B cell (primary cell): ENCODE measurements at regions not wholly inside any gene's neighbourhood (a gene's known extent, or its start where the extent isn't known, plus 50 kb on each side); places are given as distances from the start of the nearest gene placed in this dataset.

ENCODE experiments used
- ATAC-seq: fragments of 200-7000 bp; cut with Tn5 transposase; one replicate; pipeline ENCODE4 v1.10.0; 2021; ENCODE audit warnings: low read depth, mild to moderate bottlenecking, moderate number of reproducible peaks, moderate library complexity
- CTCF ChIA-PET: fragments of 350-600 bp; sonication (Branson Sonifier 250); formaldehyde crosslinking; loops from one replicate; lab custom pipeline; 2021; ENCODE audit warnings: antibody characterized with exemption, inconsistent platforms; lab: Charles Lee
- POLR2A ChIA-PET: fragments of 350-600 bp; sonication (Branson Sonifier 250); formaldehyde crosslinking; loops from one replicate; lab custom pipeline; 2021; ENCODE audit warnings: antibody characterized with exemption; lab: Charles Lee
- DNase-seq: peaks from one replicate; pipeline ENCODE4 v3.0.0; 2013
- H2AFZ ChIP-seq: 2 replicates; pipeline ENCODE4 v1.6.1; 2012; ENCODE audit warnings: mild to moderate bottlenecking, low read depth, low read length; ENCODE audit not compliant: insufficient read depth, poor library complexity, severe bottlenecking
- H3K27ac ChIP-seq, 2 donors: 1 replicate in 1 of 2; 2 replicates in 1 of 2; pipeline ENCODE4 v1.5.1; 2012 to 2013; ENCODE audit warnings: low read length in 2 of 2, mild to moderate bottlenecking in 2 of 2, moderate library complexity in 1 of 2
- H3K27me3 ChIP-seq, 4 experiments: fragments of 200-600 bp in 1 of 4; sonication (generic) in 1 of 4; replicated peaks in 1 of 4; 1 replicate in 2 of 4; 2 replicates in 2 of 4; pipeline versions ENCODE4 v1.6.1 to v1.7.0; 2013 to 2016; ENCODE audit warnings: low read length in 3 of 4, mild to moderate bottlenecking in 2 of 4, mixed read lengths in 1 of 4, moderate library complexity in 1 of 4; ENCODE audit not compliant: insufficient read depth in 4 of 4, control insufficient read depth in 3 of 4; ENCODE audit errors: control extremely low read depth in 1 of 4
- H3K36me3 ChIP-seq, 2 experiments: replicated peaks in 1 of 2; 1 replicate in 1 of 2; 2 replicates in 1 of 2; pipeline versions ENCODE4 v1.6.1 to v1.7.1; 2013; ENCODE audit warnings: low read length in 1 of 2; ENCODE audit not compliant: insufficient read depth in 2 of 2, control insufficient read depth in 1 of 2; ENCODE audit errors: control extremely low read depth in 1 of 2, extremely low read depth in 1 of 2
- H3K4me1 ChIP-seq, 2 donors: fragments of 200-600 bp in 1 of 2; sonication (generic) in 1 of 2; 1 replicate in 1 of 2; 2 replicates in 1 of 2; pipeline versions ENCODE4 v1.5.1 to v1.6.1; 2013 to 2017; ENCODE audit warnings: low read length in 2 of 2; ENCODE audit not compliant: control insufficient read depth in 2 of 2, insufficient read depth in 2 of 2
- H3K4me2 ChIP-seq: replicated peaks from 2 replicates; pipeline ENCODE3; 2012; ENCODE audit warnings: mild to moderate bottlenecking, low read depth, low read length; ENCODE audit not compliant: poor library complexity, severe bottlenecking
- H3K4me3 ChIP-seq, 5 experiments: fragments of 200-600 bp in 1 of 5; sonication (generic) in 1 of 5; 1 replicate in 3 of 5; 2 replicates in 2 of 5; pipeline versions ENCODE4 v1.5.1 to v1.7.0; 2011 to 2016; ENCODE audit warnings: low read length in 4 of 5, mild to moderate bottlenecking in 4 of 5, low read depth in 2 of 5, control low read depth in 1 of 5, moderate library complexity in 1 of 5; ENCODE audit not compliant: insufficient read depth in 1 of 5; ENCODE audit errors: control extremely low read depth in 1 of 5, extremely low read depth in 1 of 5
- H3K79me2 ChIP-seq: fragments of 200-600 bp; sonication (generic); one replicate; pipeline ENCODE4 v1.6.0; 2016; ENCODE audit warnings: low read length; ENCODE audit not compliant: control insufficient read depth, insufficient read depth
- H3K9ac ChIP-seq: fragments of 200-600 bp; sonication (generic); 2 replicates; pipeline ENCODE4 v1.6.1; 2017; ENCODE audit warnings: mild to moderate bottlenecking, low read length, moderate library complexity
- H3K9me3 ChIP-seq, 3 donors: one replicate each; pipeline versions ENCODE4 v1.6.1 to v1.7.1; 2013; ENCODE audit warnings: low read length in 2 of 3; ENCODE audit not compliant: control insufficient read depth in 2 of 3, insufficient read depth in 1 of 3; ENCODE audit errors: control extremely low read depth in 1 of 3
- H4K20me1 ChIP-seq: 2 replicates; pipeline ENCODE4 v1.6.0; 2012; ENCODE audit warnings: mild to moderate bottlenecking, low read length; ENCODE audit not compliant: insufficient read depth, control insufficient read depth, poor library complexity, severe bottlenecking
- H3K27ac Mint-ChIP-seq: one replicate; pipeline ENCODE4 v1.8.0; 2021; ENCODE audit warnings: mixed read lengths
- H3K27me3 Mint-ChIP-seq: one replicate; pipeline ENCODE4 v1.8.0; 2021; ENCODE audit warnings: mixed read lengths
- H3K4me1 Mint-ChIP-seq: one replicate; pipeline ENCODE4 v1.8.0; 2021; ENCODE audit warnings: mixed read lengths
- H3K4me3 Mint-ChIP-seq: one replicate; pipeline ENCODE4 v1.8.0; 2021; ENCODE audit warnings: mixed read lengths
- H3K9me3 Mint-ChIP-seq: one replicate; pipeline ENCODE4 v1.8.0; 2022; ENCODE audit warnings: mixed read lengths; ENCODE audit not compliant: insufficient read depth
- EZH2 ChIP-seq: IDR thresholded peaks from 2 replicates; pipeline ENCODE4 v1.6.1; 2012; ENCODE audit warnings: borderline replicate concordance, low read depth, mild to moderate bottlenecking, moderate library complexity, low read length; ENCODE audit not compliant: insufficient read depth, poor library complexity, severe bottlenecking
- WGBS: methylation state at CpG from one replicate; pipeline ENCODE4 v1.1.5; 2013; ENCODE audit warnings: missing lambda C conversion rate; ENCODE audit not compliant: insufficient coverage; 5-methylcytosine and 5-hydroxymethylcytosine counted together
- intact Hi-C: fragments of 100-400 bp; cut with micrococcal nuclease; formaldehyde crosslinking; loops from one replicate; pipeline ENCODE4 v1.10.0; 2022
- TF ChIP-seq, protein P1 (sequence below): fragments of 200-600 bp; IDR thresholded peaks from one replicate; pipeline ENCODE4 v1.8.0; 2022; ENCODE audit warnings: antibody characterized with exemption, mild to moderate bottlenecking

DNA sequence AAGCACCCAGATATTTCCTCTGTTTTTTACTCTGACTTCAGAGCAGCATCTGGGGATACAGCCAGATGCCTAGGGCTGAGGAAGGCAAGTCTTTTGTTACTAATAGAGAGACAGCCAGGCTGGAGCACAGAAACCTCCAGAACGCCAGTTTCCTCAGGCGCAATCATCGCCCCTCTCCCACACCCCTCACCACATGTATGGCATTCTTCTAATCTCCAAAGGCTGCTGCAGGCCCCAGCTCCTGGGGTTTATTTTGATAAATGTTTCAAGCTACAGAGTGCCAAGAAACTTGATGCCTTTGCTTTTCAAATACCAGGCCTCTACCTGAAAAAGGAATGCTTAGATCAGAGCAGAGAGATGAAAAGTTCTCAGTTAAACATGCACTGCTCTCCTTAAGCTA is 283.6 kb downstream of the RBM43 start:
- TF ChIP-seq EZH2 = no peak
- TF ChIP-seq, protein P1, sequence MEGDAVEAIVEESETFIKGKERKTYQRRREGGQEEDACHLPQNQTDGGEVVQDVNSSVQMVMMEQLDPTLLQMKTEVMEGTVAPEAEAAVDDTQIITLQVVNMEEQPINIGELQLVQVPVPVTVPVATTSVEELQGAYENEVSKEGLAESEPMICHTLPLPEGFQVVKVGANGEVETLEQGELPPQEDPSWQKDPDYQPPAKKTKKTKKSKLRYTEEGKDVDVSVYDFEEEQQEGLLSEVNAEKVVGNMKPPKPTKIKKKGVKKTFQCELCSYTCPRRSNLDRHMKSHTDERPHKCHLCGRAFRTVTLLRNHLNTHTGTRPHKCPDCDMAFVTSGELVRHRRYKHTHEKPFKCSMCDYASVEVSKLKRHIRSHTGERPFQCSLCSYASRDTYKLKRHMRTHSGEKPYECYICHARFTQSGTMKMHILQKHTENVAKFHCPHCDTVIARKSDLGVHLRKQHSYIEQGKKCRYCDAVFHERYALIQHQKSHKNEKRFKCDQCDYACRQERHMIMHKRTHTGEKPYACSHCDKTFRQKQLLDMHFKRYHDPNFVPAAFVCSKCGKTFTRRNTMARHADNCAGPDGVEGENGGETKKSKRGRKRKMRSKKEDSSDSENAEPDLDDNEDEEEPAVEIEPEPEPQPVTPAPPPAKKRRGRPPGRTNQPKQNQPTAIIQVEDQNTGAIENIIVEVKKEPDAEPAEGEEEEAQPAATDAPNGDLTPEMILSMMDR = no peak
- no peaks in the 10 kb centered on the region for H3K27me3 Mint-ChIP-seq
- intact Hi-C loops = no loop called here
- POLR2A ChIA-PET = no interaction called here
- ATAC-seq = no peak
- no peaks in the 10 kb centered on the region for H3K9me3 ChIP-seq
- no peak overlapping the region for H3K9ac ChIP-seq
- no CpG with 5 or more reads among the region's 3 CpGs for WGBS
- H2AFZ ChIP-seq = no peak overlapping the region
- no peak overlapping the region for H3K4me3 Mint-ChIP-seq
- H3K4me1 Mint-ChIP-seq = no peaks in the 10 kb centered on the region
- H3K4me3 ChIP-seq = no peak overlapping the region
- no peak for DNase-seq
- H3K27ac ChIP-seq = no peak overlapping the region
- H3K79me2 ChIP-seq = no peaks in the 10 kb centered on the region
- H3K27ac Mint-ChIP-seq = no peak overlapping the region
- H3K4me1 ChIP-seq = no peaks in the 10 kb centered on the region
- H3K4me2 ChIP-seq = no peak overlapping the region
- no peaks in the 10 kb centered on the region for H3K27me3 ChIP-seq
- CTCF ChIA-PET = no interaction called here
- no peaks in the 10 kb centered on the region for H3K9me3 Mint-ChIP-seq
- no peaks in the 10 kb centered on the region for H4K20me1 ChIP-seq
- no peaks in the 10 kb centered on the region for H3K36me3 ChIP-seq

DNA sequence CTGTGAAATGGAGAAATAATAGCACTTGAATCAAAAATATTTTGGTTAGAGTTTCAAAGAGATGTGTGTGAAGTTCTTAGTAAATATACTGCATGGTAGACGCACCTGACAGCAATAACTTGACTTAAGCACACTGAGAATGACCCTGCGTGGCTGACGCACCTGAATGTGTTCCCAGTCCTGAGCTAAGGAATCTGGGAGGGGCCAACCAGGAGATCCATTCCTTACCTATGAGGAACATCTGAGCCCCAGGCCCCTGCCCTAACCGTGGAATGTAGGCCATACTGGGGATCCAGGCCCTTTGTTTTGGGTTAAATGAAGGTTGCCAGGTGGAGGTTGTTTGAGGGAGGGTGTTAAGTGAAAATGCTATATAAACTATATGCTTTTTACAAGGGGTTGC is 284.4 kb downstream of the RBM43 start:
- WGBS = 100% methylated on average over 2 of the region's 4 CpGs
- Mint-ChIP-seq H3K27me3 (no peaks in the 10 kb centered on the region), H3K9me3 (no peaks in the 10 kb centered on the region), H3K27ac (no peak overlapping the region), H3K4me1 (no peaks in the 10 kb centered on the region), H3K4me3 (no peak overlapping the region)
- CTCF ChIA-PET = no interaction called here
- intact Hi-C loops = no loop called here
- DNase-seq = no peak
- no peaks in the 10 kb centered on the region for H3K79me2 ChIP-seq
- H3K27ac ChIP-seq = no peak overlapping the region
- H3K9me3 ChIP-seq = no peaks in the 10 kb centered on the region
- H2AFZ ChIP-seq = no peak overlapping the region
- H3K4me2 ChIP-seq = no peak overlapping the region
- POLR2A ChIA-PET = no interaction called here
- no peak overlapping the region for H3K9ac ChIP-seq
- no peaks in the 10 kb centered on the region for H3K4me1 ChIP-seq
- H4K20me1 ChIP-seq = no peaks in the 10 kb centered on the region
- H3K36me3 ChIP-seq = no peaks in the 10 kb centered on the region
- no peak for ATAC-seq
- TF ChIP-seq EZH2 = no peak
- TF ChIP-seq, protein P1 = no peak
- H3K4me3 ChIP-seq = no peak overlapping the region
- H3K27me3 ChIP-seq = no peaks in the 10 kb centered on the region
